HL-60 (cell line): ENCODE measurements at regions not wholly inside any gene's neighbourhood (a gene's known extent, or its start where the extent isn't known, plus 50 kb on each side); places are given as distances from the start of the nearest gene placed in this dataset.

Experiments used
- DNase-seq, 2 experiments: peaks; one replicate each; pipeline ENCODE4 v3.0.0-alpha.2; 2010 to 2020; ENCODE audit warnings: low read depth in 1 of 2, low spot score in 1 of 2
- H3K27ac ChIP-seq: fragments of 250-450 bp; sonication (Bioruptor Pico); replicated peaks from 2 replicates; pipeline ENCODE4 v1.5.1; 2020; ENCODE audit warnings: mild to moderate bottlenecking, moderate library complexity
- H3K27me3 ChIP-seq: fragments of 250-450 bp; sonication (Bioruptor Pico); 2 replicates; pipeline ENCODE4 v1.5.1; 2021; ENCODE audit warnings: mild to moderate bottlenecking, moderate library complexity; ENCODE audit not compliant: insufficient read depth, poor library complexity, severe bottlenecking
- H3K4me3 ChIP-seq: replicated peaks from 2 replicates; pipeline ENCODE4 v1.5.1; 2011; ENCODE audit warnings: mild to moderate bottlenecking, control low read depth, low read length; ENCODE audit not compliant: insufficient read depth
- GABPA ChIP-seq: IDR thresholded peaks from 2 replicates; pipeline ENCODE4 v1.6.1; 2012; ENCODE audit warnings: low read depth
- POLR2AphosphoS5 ChIP-seq: IDR thresholded peaks from 2 replicates; pipeline ENCODE4 v1.6.1; 2012; ENCODE audit warnings: low read depth
- SPI1 ChIP-seq: IDR thresholded peaks from 2 replicates; pipeline ENCODE4 v1.6.1; 2012; ENCODE audit warnings: low read depth, mild to moderate bottlenecking, borderline replicate concordance
- TF ChIP-seq, protein P1 (sequence below): IDR thresholded peaks from 2 replicates; pipeline ENCODE4 v1.6.1; 2012; ENCODE audit warnings: low read depth; ENCODE audit not compliant: insufficient replicate concordance
- TF ChIP-seq, protein P2 (sequence below): IDR thresholded peaks from one replicate; pipeline ENCODE4 v1.5.1; 2011; ENCODE audit warnings: low read length, control low read depth, inconsistent platforms; ENCODE audit not compliant: insufficient read depth

DNA sequence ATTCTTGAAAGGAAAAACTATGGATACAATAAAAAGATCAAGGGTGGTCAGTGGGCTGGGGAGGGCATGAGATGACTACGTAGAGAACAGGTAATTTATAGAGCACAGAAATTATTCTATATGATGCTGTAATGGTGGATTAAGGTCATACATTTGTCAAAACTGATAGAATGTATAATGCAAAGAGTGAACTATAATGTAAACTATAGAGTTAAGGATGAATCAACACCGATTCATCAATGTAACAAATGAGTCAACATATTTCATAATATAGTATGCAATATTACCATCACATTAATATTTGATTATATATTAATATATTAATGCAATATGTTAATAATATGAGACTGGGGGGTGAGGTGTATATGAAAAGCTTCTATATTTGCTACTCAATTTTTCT lies 555.6 kb upstream of the POT1 start:
- Histone ChIP-seq H3K27me3 (no peaks in the 10 kb centered on the region), H3K4me3 (no peak overlapping the region), H3K27ac (no peak overlapping the region)
- DNase-seq = no peak
- TF ChIP-seq, protein P1, sequence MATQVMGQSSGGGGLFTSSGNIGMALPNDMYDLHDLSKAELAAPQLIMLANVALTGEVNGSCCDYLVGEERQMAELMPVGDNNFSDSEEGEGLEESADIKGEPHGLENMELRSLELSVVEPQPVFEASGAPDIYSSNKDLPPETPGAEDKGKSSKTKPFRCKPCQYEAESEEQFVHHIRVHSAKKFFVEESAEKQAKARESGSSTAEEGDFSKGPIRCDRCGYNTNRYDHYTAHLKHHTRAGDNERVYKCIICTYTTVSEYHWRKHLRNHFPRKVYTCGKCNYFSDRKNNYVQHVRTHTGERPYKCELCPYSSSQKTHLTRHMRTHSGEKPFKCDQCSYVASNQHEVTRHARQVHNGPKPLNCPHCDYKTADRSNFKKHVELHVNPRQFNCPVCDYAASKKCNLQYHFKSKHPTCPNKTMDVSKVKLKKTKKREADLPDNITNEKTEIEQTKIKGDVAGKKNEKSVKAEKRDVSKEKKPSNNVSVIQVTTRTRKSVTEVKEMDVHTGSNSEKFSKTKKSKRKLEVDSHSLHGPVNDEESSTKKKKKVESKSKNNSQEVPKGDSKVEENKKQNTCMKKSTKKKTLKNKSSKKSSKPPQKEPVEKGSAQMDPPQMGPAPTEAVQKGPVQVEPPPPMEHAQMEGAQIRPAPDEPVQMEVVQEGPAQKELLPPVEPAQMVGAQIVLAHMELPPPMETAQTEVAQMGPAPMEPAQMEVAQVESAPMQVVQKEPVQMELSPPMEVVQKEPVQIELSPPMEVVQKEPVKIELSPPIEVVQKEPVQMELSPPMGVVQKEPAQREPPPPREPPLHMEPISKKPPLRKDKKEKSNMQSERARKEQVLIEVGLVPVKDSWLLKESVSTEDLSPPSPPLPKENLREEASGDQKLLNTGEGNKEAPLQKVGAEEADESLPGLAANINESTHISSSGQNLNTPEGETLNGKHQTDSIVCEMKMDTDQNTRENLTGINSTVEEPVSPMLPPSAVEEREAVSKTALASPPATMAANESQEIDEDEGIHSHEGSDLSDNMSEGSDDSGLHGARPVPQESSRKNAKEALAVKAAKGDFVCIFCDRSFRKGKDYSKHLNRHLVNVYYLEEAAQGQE = no peak
- TF ChIP-seq POLR2AphosphoS5 (no peak), SPI1 (no peak), GABPA (no peak)
- TF ChIP-seq, protein P2, sequence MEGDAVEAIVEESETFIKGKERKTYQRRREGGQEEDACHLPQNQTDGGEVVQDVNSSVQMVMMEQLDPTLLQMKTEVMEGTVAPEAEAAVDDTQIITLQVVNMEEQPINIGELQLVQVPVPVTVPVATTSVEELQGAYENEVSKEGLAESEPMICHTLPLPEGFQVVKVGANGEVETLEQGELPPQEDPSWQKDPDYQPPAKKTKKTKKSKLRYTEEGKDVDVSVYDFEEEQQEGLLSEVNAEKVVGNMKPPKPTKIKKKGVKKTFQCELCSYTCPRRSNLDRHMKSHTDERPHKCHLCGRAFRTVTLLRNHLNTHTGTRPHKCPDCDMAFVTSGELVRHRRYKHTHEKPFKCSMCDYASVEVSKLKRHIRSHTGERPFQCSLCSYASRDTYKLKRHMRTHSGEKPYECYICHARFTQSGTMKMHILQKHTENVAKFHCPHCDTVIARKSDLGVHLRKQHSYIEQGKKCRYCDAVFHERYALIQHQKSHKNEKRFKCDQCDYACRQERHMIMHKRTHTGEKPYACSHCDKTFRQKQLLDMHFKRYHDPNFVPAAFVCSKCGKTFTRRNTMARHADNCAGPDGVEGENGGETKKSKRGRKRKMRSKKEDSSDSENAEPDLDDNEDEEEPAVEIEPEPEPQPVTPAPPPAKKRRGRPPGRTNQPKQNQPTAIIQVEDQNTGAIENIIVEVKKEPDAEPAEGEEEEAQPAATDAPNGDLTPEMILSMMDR = no peak

DNA sequence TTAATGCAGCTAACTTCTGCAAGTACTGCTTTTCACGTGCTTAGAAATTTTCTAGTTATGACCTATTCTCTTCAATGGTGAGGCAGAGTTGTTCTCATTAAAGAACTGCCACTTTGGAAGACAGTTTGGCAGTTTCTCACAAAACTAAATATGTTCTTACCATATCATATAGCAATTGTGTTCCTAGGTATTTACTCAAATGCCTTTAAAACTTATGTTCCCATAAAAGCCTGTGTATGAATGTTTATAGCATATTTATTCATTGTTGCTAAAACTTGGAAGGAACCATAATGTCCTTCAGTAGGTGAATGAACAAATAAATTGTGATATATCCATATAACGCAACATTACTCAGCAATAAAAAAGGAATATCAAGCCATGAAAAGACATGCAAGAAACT lies 555.1 kb upstream of the POT1 start:
- TF ChIP-seq POLR2AphosphoS5 = no peak
- TF ChIP-seq SPI1 = no peak
- TF ChIP-seq, protein P1 = no peak
- TF ChIP-seq GABPA = no peak
- TF ChIP-seq, protein P2 = no peak
- Histone ChIP-seq H3K27ac (no peak overlapping the region), H3K4me3 (no peak overlapping the region), H3K27me3 (no peaks in the 10 kb centered on the region)
- DNase-seq = no peak

DNA sequence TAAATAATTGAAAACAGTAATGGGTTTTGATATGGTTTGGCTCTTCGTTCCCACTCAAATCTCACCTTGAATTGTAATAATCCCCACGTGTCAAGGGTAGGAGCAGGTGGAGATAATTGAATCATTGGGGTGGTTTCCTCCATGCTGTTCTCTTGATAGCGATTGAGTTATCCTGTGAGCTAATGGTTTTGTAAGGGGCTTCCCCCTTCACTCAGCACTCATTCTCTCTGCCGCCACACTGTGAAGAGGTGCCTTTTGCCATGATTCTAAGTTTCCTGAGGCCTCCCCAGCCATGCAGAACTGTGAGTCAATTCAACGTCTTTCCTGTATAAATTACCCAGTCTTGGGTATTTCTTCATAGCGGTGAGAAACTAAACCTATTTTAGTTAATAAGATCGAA lies 551.7 kb upstream of the POT1 start:
- Histone ChIP-seq H3K27me3 (no peaks in the 10 kb centered on the region), H3K4me3 (no peak overlapping the region), H3K27ac (no peak overlapping the region)
- TF ChIP-seq SPI1 = no peak
- TF ChIP-seq, protein P1 = no peak
- TF ChIP-seq, protein P2 = no peak
- no peak for TF ChIP-seq GABPA
- TF ChIP-seq POLR2AphosphoS5 = no peak
- DNase-seq = no peak
